ENCODE measurements at regions not wholly inside any gene's neighbourhood (a gene's known extent, or its start where the extent isn't known, plus 50 kb on each side); places are given as distances from the start of the nearest gene placed in this dataset.
"Not testable (repeated sequence)": the region's sequence is repeated elsewhere in the genome, so short reads cannot be mapped to it uniquely, and the experiment has no call there.

DNA sequence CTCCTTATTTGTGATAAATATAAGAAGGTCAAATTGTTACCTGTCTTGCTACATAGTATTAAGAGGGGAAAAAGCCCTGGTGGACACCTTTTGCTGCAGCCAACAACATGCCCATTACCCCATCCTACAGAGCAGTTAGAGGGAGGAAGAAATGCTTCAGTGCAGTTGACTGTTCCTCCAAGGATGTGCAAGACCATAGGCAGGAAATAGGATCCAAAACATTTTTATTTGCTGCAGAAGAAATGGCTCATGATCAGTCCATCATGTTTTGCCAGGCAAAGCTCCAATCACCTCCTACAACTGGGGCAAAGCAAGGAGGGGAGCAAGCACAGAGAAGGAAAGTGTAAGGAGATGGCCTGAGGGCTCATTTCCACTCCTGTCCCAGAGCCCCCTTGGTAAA is 399.1 kb upstream of the PIK3R1 start:
- no peak for DNase-seq (ENCODE audit: low read depth)

DNA sequence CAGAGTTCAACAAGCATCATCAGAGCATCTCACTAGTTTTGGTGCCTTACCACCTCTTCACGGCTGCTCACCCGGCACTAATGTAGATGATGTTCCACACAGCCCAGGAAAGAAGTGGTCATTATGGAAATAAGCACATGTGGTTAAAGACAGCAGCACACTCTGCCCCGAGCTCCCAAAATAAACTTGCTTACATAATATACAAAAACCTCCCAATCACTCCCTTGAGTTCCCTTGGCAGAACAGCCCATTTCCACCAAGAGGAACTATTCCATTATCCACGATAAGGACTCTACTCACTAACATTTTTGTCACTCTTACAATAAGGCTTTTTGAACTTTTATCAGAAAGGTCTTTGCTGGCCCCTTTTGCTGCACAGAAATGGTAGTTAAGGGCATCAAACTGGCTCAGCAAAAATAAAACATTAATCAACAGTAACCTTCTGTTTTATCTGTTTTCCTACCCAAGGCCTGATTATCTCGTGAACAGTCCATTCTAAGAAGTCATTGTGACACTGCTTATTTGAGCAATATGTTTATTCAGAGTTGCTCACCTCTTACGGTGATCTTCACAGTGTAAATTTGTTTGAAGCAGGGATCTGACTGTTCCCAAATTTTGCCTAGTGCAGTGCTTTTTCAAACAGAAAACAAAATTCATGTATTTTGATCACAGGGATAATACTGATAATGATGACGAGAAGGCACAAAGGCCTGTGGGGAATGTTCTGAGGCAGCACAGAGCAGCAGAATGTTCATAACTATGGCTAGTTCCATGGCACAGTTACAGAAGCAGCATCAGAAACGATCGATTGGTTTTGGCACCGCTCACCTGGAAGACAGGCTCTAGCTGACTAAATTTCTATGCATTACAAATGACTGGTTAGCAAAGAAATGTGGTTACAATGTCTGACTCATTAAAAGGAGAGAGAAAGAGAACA is 399.8 kb upstream of the PIK3R1 start:
- peak; percentile 10 for DNase-seq (ENCODE audit: low read depth)

- DNase-seq (ENCODE audit: low read depth): no peak
Measured at GRCh38 chr5:67814569-67815311, 400.8 kb upstream of the PIK3R1 start.

DNA sequence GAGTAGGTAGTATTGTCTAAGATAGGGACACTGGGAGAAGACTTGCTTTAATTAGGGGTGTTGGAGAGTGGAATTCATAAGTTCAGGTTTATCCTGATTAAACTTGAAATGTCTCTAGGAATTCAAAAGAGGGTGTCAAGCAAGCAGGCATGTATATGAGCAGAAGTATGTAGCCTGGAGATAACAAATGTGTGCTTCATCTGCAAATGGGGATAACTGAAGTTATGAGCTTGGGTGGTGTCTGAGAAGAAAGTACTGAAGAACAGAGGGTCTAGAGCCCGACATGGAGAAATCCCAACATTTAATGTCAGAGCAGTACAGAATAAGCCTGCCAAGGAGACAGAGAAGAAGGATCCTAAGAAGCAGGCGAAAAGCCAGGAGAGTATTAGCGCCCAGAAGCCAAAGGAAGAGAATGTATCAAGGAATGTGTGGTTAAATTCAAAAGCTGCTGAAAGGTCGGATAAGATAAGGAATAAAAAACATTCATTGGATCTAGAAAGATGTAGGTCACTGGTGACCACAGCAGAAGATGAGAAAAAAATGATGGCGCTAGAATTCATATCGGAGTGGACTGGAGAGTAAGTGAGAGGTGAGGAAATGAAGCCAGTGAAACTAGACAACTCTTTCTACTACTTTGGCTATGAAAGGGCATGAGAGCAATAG is 401.5 kb upstream of the PIK3R1 start:
- DNase-seq (ENCODE audit: low read depth): no peak

DNA sequence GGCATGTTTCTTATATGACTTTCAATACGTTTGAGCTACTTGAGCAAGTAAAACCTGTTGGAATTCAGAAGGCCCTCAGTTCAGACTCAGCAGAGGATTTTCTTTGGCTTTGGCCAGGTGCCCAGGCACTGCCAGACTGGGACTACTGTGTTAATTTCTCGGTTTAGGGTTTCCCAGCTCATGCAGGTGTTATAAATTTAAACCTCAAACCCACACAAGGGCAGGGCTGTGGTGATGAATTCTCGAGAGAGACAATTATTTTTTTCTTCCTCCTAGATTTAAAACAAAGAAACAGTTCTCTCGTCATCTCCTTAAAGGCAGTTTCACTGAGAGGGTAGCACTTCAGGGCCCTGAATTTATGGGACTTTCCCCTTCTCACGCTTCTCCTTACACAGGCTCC is 406.0 kb upstream of the PIK3R1 start:
- peak; percentile 4 for DNase-seq (ENCODE audit: low read depth)

DNA sequence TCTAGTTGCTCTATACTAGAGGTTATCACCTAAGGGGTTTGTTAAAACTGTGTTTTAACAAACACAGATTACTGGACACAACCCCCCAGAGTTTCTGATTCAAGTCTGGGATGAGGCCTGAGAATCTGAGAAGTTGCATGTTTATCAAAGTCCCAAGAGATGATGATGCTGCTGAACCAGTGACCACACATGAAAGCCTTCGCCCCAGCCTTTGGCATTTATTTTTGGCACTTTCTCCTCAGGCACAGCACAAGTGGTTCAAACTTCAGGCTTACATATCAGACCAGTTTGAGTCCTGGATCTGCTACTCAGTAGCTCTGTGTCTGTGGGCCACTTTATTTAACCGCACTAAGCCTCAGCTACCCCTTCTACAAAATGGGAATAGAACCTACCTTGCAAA is 407.2 kb upstream of the PIK3R1 start:
- DNase-seq (ENCODE audit: low read depth): no peak

GRCh38 chr5:67807439-67807888 is 408.1 kb upstream of the PIK3R1 start:
- DNase-seq (ENCODE audit: low read depth): no peak

GRCh38 chr5:67806654-67807438 is 408.7 kb upstream of the PIK3R1 start:
- no peak for DNase-seq (ENCODE audit: low read depth)

GRCh38 chr5:67805666-67806348 is 409.7 kb upstream of the PIK3R1 start:
- DNase-seq (ENCODE audit: low read depth): no peak

DNA sequence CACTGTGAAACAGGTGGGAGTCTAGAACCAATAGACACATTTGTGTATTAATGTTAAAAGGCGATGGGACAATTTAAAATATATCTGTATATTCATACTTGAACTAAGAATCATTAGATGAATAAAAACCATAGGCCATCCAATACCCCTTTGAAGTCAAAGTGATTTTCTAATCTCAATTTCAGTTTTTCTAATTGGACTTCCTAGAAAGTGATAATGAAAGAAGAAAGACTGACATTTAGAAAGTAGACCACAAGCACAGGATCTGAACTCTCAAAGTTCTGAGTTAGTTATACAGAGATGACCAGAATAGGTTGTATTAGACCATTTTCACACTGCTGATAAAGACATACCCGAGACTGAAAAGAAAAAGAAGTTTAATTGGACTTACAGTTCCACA is 412.8 kb upstream of the PIK3R1 start:
- DNase-seq (ENCODE audit: low read depth): no peak

DNA sequence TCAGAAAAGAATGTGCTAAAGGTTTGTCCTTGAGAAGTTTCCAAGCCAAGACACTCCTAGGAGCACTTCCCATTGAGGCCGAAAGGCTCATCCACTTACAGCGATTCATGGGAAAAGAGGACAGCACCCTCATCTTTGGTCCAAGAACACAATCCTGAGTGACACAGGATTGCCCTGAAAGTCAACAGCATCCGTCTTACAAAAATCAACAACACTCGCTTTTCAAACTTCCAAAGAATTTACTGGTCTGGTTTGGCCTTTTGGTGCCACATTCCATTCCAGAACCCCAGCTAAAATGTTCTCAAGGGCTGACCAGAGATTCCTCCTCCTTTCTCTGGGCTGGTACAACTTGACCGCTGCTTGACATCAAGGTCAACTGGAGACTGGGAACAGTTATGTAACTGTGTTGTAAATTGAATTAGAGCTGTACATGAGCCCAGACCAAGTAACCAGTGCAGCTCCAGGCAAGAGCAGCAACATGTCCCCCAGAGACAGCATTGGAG is 415.8 kb upstream of the PIK3R1 start:
- no peak for DNase-seq (ENCODE audit: low read depth)

GRCh38 chr5:67798470-67798869 is 417.1 kb upstream of the PIK3R1 start:
- DNase-seq (ENCODE audit: low read depth): not testable (repeated sequence)

DNA sequence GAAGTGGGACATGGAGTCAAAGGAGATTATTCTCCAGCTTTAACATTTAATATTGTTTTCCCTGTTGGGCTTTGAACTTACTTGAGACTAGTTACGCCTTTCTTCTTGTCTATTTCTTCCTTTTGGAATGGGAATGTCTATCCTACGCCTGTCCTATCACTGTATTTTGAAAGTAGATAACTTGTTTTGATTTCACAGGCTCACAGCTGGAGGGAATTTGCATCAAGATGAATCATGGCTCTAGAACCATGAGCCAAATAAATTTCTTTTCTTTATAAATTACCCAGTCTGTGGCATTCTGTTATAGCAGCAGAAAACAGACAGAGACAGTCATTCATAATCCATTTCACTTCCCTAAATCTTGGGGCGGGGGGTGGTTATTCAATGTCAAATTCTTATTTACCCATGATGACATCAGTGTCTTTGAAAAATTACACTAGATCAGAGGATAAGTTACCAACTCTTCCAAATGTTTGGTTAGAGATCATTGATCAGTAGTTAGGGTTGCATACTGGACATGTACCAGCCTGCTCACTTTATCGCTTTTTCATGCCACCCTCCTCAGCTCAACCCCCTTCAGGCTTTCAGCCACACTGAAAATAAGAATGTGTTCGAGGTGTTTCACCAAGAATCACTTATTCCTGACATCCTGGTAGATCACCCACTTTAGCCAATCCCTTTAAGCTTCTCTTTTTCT is 419.6 kb upstream of the PIK3R1 start:
- no peak for DNase-seq (ENCODE audit: low read depth)

DNA sequence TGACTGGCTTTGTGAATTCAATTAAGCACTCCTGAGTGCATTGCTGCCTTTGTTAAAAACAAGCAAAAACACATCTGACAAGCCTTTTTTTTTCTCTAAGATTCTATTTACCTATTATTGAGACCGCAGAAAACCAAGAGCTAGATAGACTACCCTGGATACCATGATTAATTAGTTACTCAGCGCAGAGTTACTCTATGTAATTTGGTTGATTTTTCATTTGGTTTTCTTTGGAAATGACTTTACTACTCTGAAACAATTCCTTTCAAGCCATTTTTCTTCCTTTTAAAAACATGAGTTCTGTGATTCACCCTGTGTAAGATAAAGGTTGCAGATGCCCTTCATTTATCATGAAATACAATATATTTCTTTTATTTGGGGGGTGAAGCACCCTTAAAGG is 421.6 kb upstream of the PIK3R1 start:
- no peak for DNase-seq (ENCODE audit: low read depth)

DNA sequence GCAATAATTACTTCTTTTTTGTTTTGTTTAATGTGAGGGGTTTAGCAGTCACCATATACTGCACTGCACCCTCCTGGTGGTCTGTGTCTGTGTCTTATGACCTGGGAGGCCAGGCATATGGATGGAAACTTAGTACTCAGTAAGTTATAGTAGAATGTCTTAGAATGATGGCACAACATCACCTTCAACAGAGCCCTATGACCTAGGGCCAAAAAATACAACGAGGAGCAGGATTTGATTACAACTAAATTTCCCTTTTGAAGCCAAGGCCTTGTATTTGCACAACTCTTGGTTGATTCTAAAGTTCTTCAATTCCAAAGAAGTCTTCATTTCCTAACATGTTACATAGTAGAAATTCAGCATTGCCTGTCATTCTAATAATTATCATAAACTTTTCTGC is 422.1 kb upstream of the PIK3R1 start:
- no peak for DNase-seq (ENCODE audit: low read depth)

- DNase-seq (ENCODE audit: low read depth): no peak
Measured at GRCh38 chr5:67792891-67793290, 422.7 kb upstream of the PIK3R1 start.

DNA sequence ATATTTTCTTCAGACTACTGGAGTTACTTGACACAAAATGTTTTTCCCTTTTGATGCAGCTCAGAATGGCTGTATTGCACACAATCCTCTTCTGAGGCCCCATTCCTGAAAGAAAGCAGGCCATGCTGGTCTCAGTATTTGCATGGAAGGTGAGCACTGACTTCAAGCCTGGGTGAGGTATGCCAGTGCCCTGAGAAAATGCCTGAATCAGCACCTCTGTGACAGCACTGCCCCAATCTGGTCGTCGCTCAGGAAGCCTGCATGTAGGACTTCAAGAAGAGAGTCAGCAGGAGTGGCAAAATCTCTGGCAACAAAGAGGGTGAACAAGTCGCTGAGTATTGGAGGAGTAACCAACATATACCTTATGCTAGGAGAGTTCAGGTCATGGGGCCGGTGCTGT is 425.2 kb upstream of the PIK3R1 start:
- no peak for DNase-seq (ENCODE audit: low read depth)

GRCh38 chr5:67779893-67780623 is 435.5 kb upstream of the PIK3R1 start:
- not testable (repeated sequence) for DNase-seq (ENCODE audit: low read depth)

DNA sequence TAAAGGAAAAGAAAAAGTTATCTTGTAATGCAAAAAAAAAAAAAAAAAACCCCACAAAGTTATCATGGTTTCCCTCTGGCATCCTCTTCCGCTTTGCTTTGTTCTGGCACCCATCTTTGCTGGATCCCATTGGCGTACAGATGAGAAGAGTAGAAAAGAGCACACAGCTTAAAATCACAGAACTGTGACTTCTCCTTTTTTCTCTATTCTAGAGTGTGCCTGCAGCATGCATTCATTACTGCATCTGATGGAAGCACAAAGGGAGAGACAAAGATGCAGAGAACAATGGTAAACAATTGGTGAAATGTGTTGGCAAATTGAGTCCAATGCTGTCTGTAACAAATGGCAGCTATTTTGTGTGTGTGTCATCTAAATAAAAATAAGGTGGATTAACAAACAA is 440.8 kb upstream of the PIK3R1 start:
- DNase-seq (ENCODE audit: low read depth): no peak
